HCT116 (cell line): ENCODE measurements at regions not wholly inside any gene's neighbourhood (a gene's known extent, or its start where the extent isn't known, plus 50 kb on each side); places are given as distances from the start of the nearest gene placed in this dataset.

Source experiments
- FOSL1 ChIP-seq: IDR thresholded peaks from 2 replicates; pipeline ENCODE4 v1.6.1; 2012; ENCODE audit warnings: low read depth
- TF ChIP-seq, protein P1 (sequence below), 3 experiments: fragments of 200-600 bp in 1 of 3; sonication (generic) in 1 of 3; IDR thresholded peaks in 2 of 3; conservative IDR thresholded peaks in 1 of 3; 2 replicates each; pipeline ENCODE4 v1.5.1; 2012 to 2017; ENCODE audit warnings: low read depth in 2 of 3, low read length in 2 of 3, antibody characterized with exemption in 1 of 3, borderline replicate concordance in 1 of 3, control low read depth in 1 of 3, mild to moderate bottlenecking in 1 of 3, mixed read lengths in 1 of 3, mixed run types in 1 of 3, moderate library complexity in 1 of 3; ENCODE audit not compliant: insufficient read depth in 1 of 3

DNA sequence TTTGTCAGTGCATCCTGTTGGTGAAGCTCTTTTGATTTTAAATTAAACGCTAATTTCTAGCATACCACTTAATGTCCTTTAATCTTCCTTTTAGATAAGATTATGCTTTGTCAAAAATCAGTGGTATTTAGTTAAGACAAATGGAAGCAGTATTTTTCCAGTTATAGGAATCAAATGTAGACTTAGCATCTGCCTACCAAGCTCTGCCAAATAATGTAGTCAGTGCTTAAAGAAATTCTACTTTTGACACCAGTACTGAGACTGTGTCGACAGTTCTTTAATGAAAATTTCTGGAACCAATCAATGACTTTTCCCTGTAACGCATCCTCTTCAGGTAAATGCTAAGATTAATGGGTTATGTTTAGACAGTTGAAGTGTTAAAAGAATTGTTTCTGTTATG is 803.3 kb upstream of the FAM98A start:
- TF ChIP-seq FOSL1 = no peak
- TF ChIP-seq, protein P1, sequence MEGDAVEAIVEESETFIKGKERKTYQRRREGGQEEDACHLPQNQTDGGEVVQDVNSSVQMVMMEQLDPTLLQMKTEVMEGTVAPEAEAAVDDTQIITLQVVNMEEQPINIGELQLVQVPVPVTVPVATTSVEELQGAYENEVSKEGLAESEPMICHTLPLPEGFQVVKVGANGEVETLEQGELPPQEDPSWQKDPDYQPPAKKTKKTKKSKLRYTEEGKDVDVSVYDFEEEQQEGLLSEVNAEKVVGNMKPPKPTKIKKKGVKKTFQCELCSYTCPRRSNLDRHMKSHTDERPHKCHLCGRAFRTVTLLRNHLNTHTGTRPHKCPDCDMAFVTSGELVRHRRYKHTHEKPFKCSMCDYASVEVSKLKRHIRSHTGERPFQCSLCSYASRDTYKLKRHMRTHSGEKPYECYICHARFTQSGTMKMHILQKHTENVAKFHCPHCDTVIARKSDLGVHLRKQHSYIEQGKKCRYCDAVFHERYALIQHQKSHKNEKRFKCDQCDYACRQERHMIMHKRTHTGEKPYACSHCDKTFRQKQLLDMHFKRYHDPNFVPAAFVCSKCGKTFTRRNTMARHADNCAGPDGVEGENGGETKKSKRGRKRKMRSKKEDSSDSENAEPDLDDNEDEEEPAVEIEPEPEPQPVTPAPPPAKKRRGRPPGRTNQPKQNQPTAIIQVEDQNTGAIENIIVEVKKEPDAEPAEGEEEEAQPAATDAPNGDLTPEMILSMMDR (IDR thresholded peaks at IDR 0.05 in 2 of 3, conservative IDR thresholded peaks at IDR 0.05 in 1 of 3; ENCODE audit: borderline replicate concordance in 1 of 3, insufficient read depth in 1 of 3, low read depth in 2 of 3, low read length in 2 of 3) = no peak
